HEK293T (cell line): ENCODE measurements at regions not wholly inside any gene's neighbourhood (a gene's known extent, or its start where the extent isn't known, plus 50 kb on each side); places are given as distances from the start of the nearest gene placed in this dataset.

Experiments used
- CTBP1 ChIP-seq: fragments of 450-650 bp; IDR thresholded peaks from 2 replicates; pipeline ENCODE4 v1.6.1; 2016; ENCODE audit warnings: borderline replicate concordance
- ELF4 ChIP-seq: fragments of 450-650 bp; IDR thresholded peaks from 2 replicates; pipeline ENCODE4 v1.6.1; 2017; ENCODE audit warnings: antibody characterized with exemption
- FOXA1 ChIP-seq: fragments of 450-650 bp; IDR thresholded peaks from 2 replicates; pipeline ENCODE4 v1.6.1; 2016; ENCODE audit warnings: mild to moderate bottlenecking
- FOXK2 ChIP-seq: fragments of 450-650 bp; IDR thresholded peaks from 2 replicates; pipeline ENCODE4 v1.6.1; 2016; ENCODE audit warnings: mild to moderate bottlenecking
- FOXM1 ChIP-seq: fragments of 450-650 bp; IDR thresholded peaks from 2 replicates; pipeline ENCODE4 v1.6.1; 2017; ENCODE audit warnings: mild to moderate bottlenecking, borderline replicate concordance
- L3MBTL2 ChIP-seq: fragments of 450-650 bp; conservative IDR thresholded peaks from 2 replicates; pipeline ENCODE4 v1.6.1; 2016; ENCODE audit warnings: mild to moderate bottlenecking
- SP1 ChIP-seq: fragments of 450-650 bp; IDR thresholded peaks from 2 replicates; pipeline ENCODE4 v1.6.1; 2017
- SUZ12 ChIP-seq: fragments of 450-650 bp; IDR thresholded peaks from 2 replicates; pipeline ENCODE4 v1.6.1; 2016; ENCODE audit warnings: mild to moderate bottlenecking
- TARDBP ChIP-seq: fragments of 450-650 bp; IDR thresholded peaks from 2 replicates; pipeline ENCODE4 v1.6.1; 2016
- ZNF384 ChIP-seq: fragments of 450-650 bp; IDR thresholded peaks from 2 replicates; pipeline ENCODE4 v1.6.1; 2016

- TF ChIP-seq FOXM1, result no peak
- TF ChIP-seq CTBP1, result no peak
- TF ChIP-seq ZNF384, result no peak
- no peak for TF ChIP-seq SUZ12
- TF ChIP-seq FOXK2, result no peak
- TF ChIP-seq L3MBTL2, result no peak
- no peak for TF ChIP-seq ELF4
- TF ChIP-seq SP1, result no peak
- TF ChIP-seq FOXA1, result no peak
- TF ChIP-seq TARDBP, result no peak
Measured at GRCh38 chr2:109066501-109066900, 62.5 kb upstream of the SH3RF3 start.
